ENCODE measurements at regions not wholly inside any gene's neighbourhood (a gene's known extent, or its start where the extent isn't known, plus 50 kb on each side); places are given as distances from the start of the nearest gene placed in this dataset.

DNA sequence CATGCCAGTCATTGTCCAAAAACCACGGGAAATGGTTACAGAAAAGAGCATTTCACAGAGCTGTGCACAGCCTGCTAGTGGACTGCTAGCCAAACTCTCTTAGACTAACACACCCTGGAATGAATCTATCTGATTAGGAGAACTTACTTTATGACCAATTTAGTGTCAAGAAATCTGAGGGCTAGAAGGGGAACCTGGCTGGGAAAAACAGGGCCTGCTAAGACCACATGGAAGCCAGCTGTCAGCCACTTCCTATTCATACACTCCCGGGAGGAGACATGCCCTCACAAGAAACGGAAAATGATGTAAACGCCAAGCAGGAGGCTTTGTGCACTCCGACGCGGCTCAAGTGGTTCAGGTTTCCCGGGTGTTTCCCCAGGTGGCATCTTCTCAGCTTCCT is 54.8 kb downstream of the MPP7 start:
- Histone ChIP-seq H3K27me3 (ENCODE audit: low read length) (no peaks in the 10 kb centered on the region), H3K4me2 (ENCODE audit: low read depth, low read length, poor library complexity, severe bottlenecking) (no peak overlapping the region), H3K9me3 (ENCODE audit: insufficient read depth, low read length) (no peaks in the 10 kb centered on the region)

DNA sequence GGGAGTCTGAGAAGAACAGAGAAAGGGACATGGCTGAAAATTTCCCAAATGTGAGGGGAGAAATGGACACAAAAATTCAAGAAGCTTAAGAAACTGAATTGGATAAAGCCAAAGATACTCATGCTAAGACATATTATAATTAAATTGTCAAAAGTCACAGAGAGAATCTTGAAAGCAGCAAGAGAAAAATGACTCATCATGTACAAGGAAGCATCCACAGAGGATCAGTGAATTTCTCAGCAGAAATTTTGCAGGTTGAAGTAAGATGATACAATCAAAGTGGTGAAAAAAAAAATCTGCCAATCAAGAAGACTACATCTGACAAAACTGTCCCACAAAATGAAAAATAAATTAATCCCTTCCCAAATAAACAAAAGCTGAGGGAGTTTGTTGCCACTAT is 56.8 kb downstream of the MPP7 start:
- Histone ChIP-seq H3K9me3 (ENCODE audit: insufficient read depth, low read length) (no peaks in the 10 kb centered on the region), H3K36me3 (ENCODE audit: low read length) (no peaks in the 10 kb centered on the region), H3K4me2 (ENCODE audit: low read depth, low read length, poor library complexity, severe bottlenecking) (no peak overlapping the region), H4K20me1 (ENCODE audit: low read depth, low read length) (no peaks in the 10 kb centered on the region), H3K9me2 (replicated peaks; ENCODE audit: insufficient read depth, low read length) (no peaks in the 10 kb centered on the region), H3K4me3 (ENCODE audit: insufficient read depth, low read length, poor library complexity, severe bottlenecking) (no peak overlapping the region), H2AFZ (ENCODE audit: low read depth, low read length, severe bottlenecking) (no peak overlapping the region), H3F3A (ENCODE audit: insufficient read depth) (no peaks in the 10 kb centered on the region), H3K79me2 (ENCODE audit: insufficient read depth, low read length) (no peaks in the 10 kb centered on the region), H3K9ac (ENCODE audit: low read length) (no peak overlapping the region), H3K27me3 (ENCODE audit: low read length) (no peaks in the 10 kb centered on the region), H3K27ac (ENCODE audit: low read depth, low read length) (no peak overlapping the region)
- TF ChIP-seq, protein P1, sequence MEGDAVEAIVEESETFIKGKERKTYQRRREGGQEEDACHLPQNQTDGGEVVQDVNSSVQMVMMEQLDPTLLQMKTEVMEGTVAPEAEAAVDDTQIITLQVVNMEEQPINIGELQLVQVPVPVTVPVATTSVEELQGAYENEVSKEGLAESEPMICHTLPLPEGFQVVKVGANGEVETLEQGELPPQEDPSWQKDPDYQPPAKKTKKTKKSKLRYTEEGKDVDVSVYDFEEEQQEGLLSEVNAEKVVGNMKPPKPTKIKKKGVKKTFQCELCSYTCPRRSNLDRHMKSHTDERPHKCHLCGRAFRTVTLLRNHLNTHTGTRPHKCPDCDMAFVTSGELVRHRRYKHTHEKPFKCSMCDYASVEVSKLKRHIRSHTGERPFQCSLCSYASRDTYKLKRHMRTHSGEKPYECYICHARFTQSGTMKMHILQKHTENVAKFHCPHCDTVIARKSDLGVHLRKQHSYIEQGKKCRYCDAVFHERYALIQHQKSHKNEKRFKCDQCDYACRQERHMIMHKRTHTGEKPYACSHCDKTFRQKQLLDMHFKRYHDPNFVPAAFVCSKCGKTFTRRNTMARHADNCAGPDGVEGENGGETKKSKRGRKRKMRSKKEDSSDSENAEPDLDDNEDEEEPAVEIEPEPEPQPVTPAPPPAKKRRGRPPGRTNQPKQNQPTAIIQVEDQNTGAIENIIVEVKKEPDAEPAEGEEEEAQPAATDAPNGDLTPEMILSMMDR (IDR thresholded peaks at IDR 0.05; ENCODE audit: insufficient read depth, low read length, poor library complexity, severe bottlenecking): no peak
- no peak for TF ChIP-seq EZH2phosphoT487 (conservative IDR thresholded peaks at IDR 0.05; ENCODE audit: low read length)

More for the DNA sequence above, 54.8 kb downstream of the MPP7 start:
- no peaks in the 10 kb centered on the region for H4K20me1 ChIP-seq (ENCODE audit: low read depth, low read length)
- no peak overlapping the region for H3K4me3 ChIP-seq (ENCODE audit: insufficient read depth, low read length, poor library complexity, severe bottlenecking)
- H3K36me3 ChIP-seq (ENCODE audit: low read length): no peaks in the 10 kb centered on the region
- H3F3A ChIP-seq (ENCODE audit: insufficient read depth): no peaks in the 10 kb centered on the region
- no peak overlapping the region for H3K9ac ChIP-seq (ENCODE audit: low read length)
- H2AFZ ChIP-seq (ENCODE audit: low read depth, low read length, severe bottlenecking): no peak overlapping the region
- H3K79me2 ChIP-seq (ENCODE audit: insufficient read depth, low read length): no peaks in the 10 kb centered on the region
- H3K27ac ChIP-seq (ENCODE audit: low read depth, low read length): no peak overlapping the region
- H3K9me2 ChIP-seq (replicated peaks; ENCODE audit: insufficient read depth, low read length): no peaks in the 10 kb centered on the region
- TF ChIP-seq, protein P1 (IDR thresholded peaks at IDR 0.05; ENCODE audit: insufficient read depth, low read length, poor library complexity, severe bottlenecking): no peak
- no peak for TF ChIP-seq EZH2phosphoT487 (conservative IDR thresholded peaks at IDR 0.05; ENCODE audit: low read length)

DNA sequence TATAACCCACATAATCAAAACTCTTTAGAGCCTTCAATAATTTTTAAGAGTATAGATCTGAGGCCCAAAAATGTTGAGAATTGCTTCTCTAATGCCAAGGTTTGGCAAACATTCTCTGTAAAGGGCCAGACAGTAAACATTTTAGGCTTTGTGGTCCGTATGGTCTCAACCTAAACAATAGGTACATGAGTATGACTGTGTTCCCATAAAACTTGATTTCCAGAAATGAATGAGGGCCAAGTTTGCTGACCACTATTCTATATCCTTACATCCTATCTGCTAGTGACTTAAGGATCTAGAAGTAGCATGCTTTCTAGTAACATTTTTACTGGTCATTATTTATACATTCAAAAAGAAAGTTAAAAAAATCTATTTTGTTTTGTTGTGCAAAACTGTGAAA is 58.9 kb downstream of the MPP7 start:
- no peak overlapping the region for H3K4me2 ChIP-seq (ENCODE audit: low read depth, low read length, poor library complexity, severe bottlenecking)
- H3K36me3 ChIP-seq (ENCODE audit: low read length): no peaks in the 10 kb centered on the region
- no peaks in the 10 kb centered on the region for H4K20me1 ChIP-seq (ENCODE audit: low read depth, low read length)
- TF ChIP-seq, protein P1 (IDR thresholded peaks at IDR 0.05; ENCODE audit: insufficient read depth, low read length, poor library complexity, severe bottlenecking): no peak
- no peak for TF ChIP-seq EZH2phosphoT487 (conservative IDR thresholded peaks at IDR 0.05; ENCODE audit: low read length)
- H3K9ac ChIP-seq (ENCODE audit: low read length): no peak overlapping the region
- H3K27ac ChIP-seq (ENCODE audit: low read depth, low read length): no peak overlapping the region
- no peaks in the 10 kb centered on the region for H3K9me3 ChIP-seq (ENCODE audit: insufficient read depth, low read length)
- no peaks in the 10 kb centered on the region for H3K27me3 ChIP-seq (ENCODE audit: low read length)
- no peaks in the 10 kb centered on the region for H3K9me2 ChIP-seq (replicated peaks; ENCODE audit: insufficient read depth, low read length)
- H3K79me2 ChIP-seq (ENCODE audit: insufficient read depth, low read length): no peaks in the 10 kb centered on the region
- H3K4me3 ChIP-seq (ENCODE audit: insufficient read depth, low read length, poor library complexity, severe bottlenecking): no peak overlapping the region
- no peak overlapping the region for H2AFZ ChIP-seq (ENCODE audit: low read depth, low read length, severe bottlenecking)
- H3F3A ChIP-seq (ENCODE audit: insufficient read depth): no peaks in the 10 kb centered on the region
